H9 (cell line): ENCODE measurements at regions not wholly inside any gene's neighbourhood (a gene's known extent, or its start where the extent isn't known, plus 50 kb on each side); places are given as distances from the start of the nearest gene placed in this dataset.

Experiments used
- DNase-seq: peaks from one replicate; pipeline ENCODE4 v3.0.0-alpha.2; 2017
- H2AFZ ChIP-seq: one replicate; pipeline ENCODE4 v1.6.1; 2013; ENCODE audit warnings: mild to moderate bottlenecking, low read length, control low read depth, moderate library complexity
- H2AK5ac ChIP-seq: 2 replicates; pipeline ENCODE4 v1.6.1; 2013; ENCODE audit warnings: low read length, control low read depth, mixed read lengths; ENCODE audit not compliant: insufficient read length
- H2BK120ac ChIP-seq: one replicate; pipeline ENCODE4 v1.6.1; 2013; ENCODE audit warnings: low read depth, mild to moderate bottlenecking, low read length, control low read depth, inconsistent platforms; ENCODE audit not compliant: poor library complexity, severe bottlenecking
- H2BK12ac ChIP-seq: 2 replicates; pipeline ENCODE4 v1.6.1; 2013; ENCODE audit warnings: low read length, control low read depth, mixed read lengths, low read depth; ENCODE audit not compliant: insufficient read length
- H2BK15ac ChIP-seq: 2 replicates; pipeline ENCODE4 v1.6.1; 2013; ENCODE audit warnings: low read depth, low read length, control low read depth
- H2BK20ac ChIP-seq: one replicate; pipeline ENCODE4 v1.6.1; 2013; ENCODE audit warnings: low read depth, mild to moderate bottlenecking, low read length, control low read depth, inconsistent platforms; ENCODE audit not compliant: poor library complexity, severe bottlenecking
- H2BK5ac ChIP-seq: 2 replicates; pipeline ENCODE4 v1.6.1; 2013; ENCODE audit warnings: low read length, control low read depth, mixed read lengths; ENCODE audit not compliant: insufficient read length
- H3K14ac ChIP-seq: 2 replicates; pipeline ENCODE4 v1.6.1; 2013; ENCODE audit warnings: low read length, control low read depth; ENCODE audit not compliant: insufficient read depth
- H3K18ac ChIP-seq: 2 replicates; pipeline ENCODE4 v1.6.1; 2013; ENCODE audit warnings: low read depth, mild to moderate bottlenecking, mixed read lengths, low read length, control low read depth; ENCODE audit not compliant: insufficient read length
- H3K23ac ChIP-seq: 2 replicates; pipeline ENCODE4 v1.6.1; 2013; ENCODE audit warnings: low read length, control low read depth, mixed read lengths, low read depth; ENCODE audit not compliant: insufficient read length
- H3K23me2 ChIP-seq: 2 replicates; pipeline ENCODE4 v1.6.1; 2013; ENCODE audit warnings: low read depth, mild to moderate bottlenecking, mixed read lengths, low read length, control low read depth; ENCODE audit not compliant: insufficient read length, poor library complexity, severe bottlenecking
- H3K27ac ChIP-seq: 2 replicates; pipeline ENCODE4 v1.5.1; 2013; ENCODE audit warnings: low read length, control low read depth, mixed read lengths, low read depth; ENCODE audit not compliant: insufficient read length
- H3K27me3 ChIP-seq: 2 replicates; pipeline ENCODE4 v1.6.1; 2013; ENCODE audit warnings: low read length, control low read depth, inconsistent platforms; ENCODE audit not compliant: insufficient read depth
- H3K4ac ChIP-seq: 2 replicates; pipeline ENCODE4 v1.6.1; 2013; ENCODE audit warnings: low read depth, mild to moderate bottlenecking, control low read depth, inconsistent platforms, low read length, moderate library complexity
- H3K4me1 ChIP-seq: 2 replicates; pipeline ENCODE4 v1.6.1; 2013; ENCODE audit warnings: low read length, control low read depth, inconsistent platforms; ENCODE audit not compliant: insufficient read depth
- H3K4me2 ChIP-seq: 2 replicates; pipeline ENCODE4 v1.6.1; 2013; ENCODE audit warnings: low read length, control low read depth, mixed read lengths; ENCODE audit not compliant: insufficient read length, insufficient read depth
- H3K56ac ChIP-seq: 2 replicates; pipeline ENCODE4 v1.6.1; 2013; ENCODE audit warnings: low read depth, mild to moderate bottlenecking, mixed read lengths, low read length, control low read depth; ENCODE audit not compliant: insufficient read length
- H3K79me1 ChIP-seq: 2 replicates; pipeline ENCODE4 v1.6.1; 2013; ENCODE audit warnings: low read depth, mild to moderate bottlenecking, moderate library complexity, low read length, control low read depth, inconsistent platforms; ENCODE audit not compliant: insufficient read depth, poor library complexity, severe bottlenecking
- H3K79me2 ChIP-seq: 2 replicates; pipeline ENCODE4 v1.6.1; 2013; ENCODE audit warnings: low read length, control low read depth, inconsistent platforms; ENCODE audit not compliant: insufficient read depth
- H3K9ac ChIP-seq: 2 replicates; pipeline ENCODE4 v1.6.1; 2013; ENCODE audit warnings: low read length, control low read depth, mixed read lengths; ENCODE audit not compliant: insufficient read length; ENCODE audit errors: extremely low read depth
- H3K9me3 ChIP-seq: one replicate; pipeline ENCODE4 v1.6.1; 2013; ENCODE audit warnings: low read depth, low read length, inconsistent platforms; ENCODE audit not compliant: control insufficient read depth
- H3T11ph ChIP-seq: one replicate; pipeline ENCODE4 v1.6.1; 2013; ENCODE audit warnings: mild to moderate bottlenecking, low read length, control low read depth, inconsistent platforms
- H4K20me1 ChIP-seq: one replicate; pipeline ENCODE4 v1.6.1; 2013; ENCODE audit not compliant: control insufficient read depth, insufficient read length, insufficient read depth
- H4K5ac ChIP-seq: 2 replicates; pipeline ENCODE4 v1.6.1; 2013; ENCODE audit warnings: low read depth, mild to moderate bottlenecking, mixed read lengths, low read length, control low read depth; ENCODE audit not compliant: insufficient read length
- H4K8ac ChIP-seq: replicated peaks from 2 replicates; pipeline ENCODE4 v1.6.1; 2013; ENCODE audit warnings: low read length, control low read depth, mixed read lengths, low read depth; ENCODE audit not compliant: insufficient read length
- H4K91ac ChIP-seq: 2 replicates; pipeline ENCODE4 v1.6.1; 2013; ENCODE audit warnings: low read depth, mild to moderate bottlenecking, moderate library complexity, mixed read lengths, low read length, control low read depth; ENCODE audit not compliant: insufficient read length
- H3K27ac Mint-ChIP-seq, 3 experiments: 2 replicates in 2 of 3; 3 replicates in 1 of 3; pipeline ENCODE4 v1.8.0; 2020 to 2021; ENCODE audit warnings: mixed read lengths in 3 of 3, mild to moderate bottlenecking in 1 of 3, moderate library complexity in 1 of 3
- H3K27me3 Mint-ChIP-seq: 2 replicates; pipeline ENCODE4 v1.8.0; 2021; ENCODE audit warnings: low read depth, mild to moderate bottlenecking, moderate library complexity, mixed read lengths
- H3K36me3 Mint-ChIP-seq, 3 experiments: 2 replicates in 2 of 3; 3 replicates in 1 of 3; pipeline ENCODE4 v1.8.0; 2020 to 2021; ENCODE audit warnings: low read depth in 3 of 3, mixed read lengths in 3 of 3; ENCODE audit not compliant: insufficient read depth in 1 of 3
- H3K4me1 Mint-ChIP-seq, 2 experiments: 2 replicates each; pipeline ENCODE4 v1.8.0; 2020; ENCODE audit warnings: mixed read lengths in 2 of 2
- H3K4me3 Mint-ChIP-seq, 2 experiments: 2 replicates in 1 of 2; 3 replicates in 1 of 2; pipeline ENCODE4 v1.8.0; 2020 to 2021; ENCODE audit warnings: mild to moderate bottlenecking in 2 of 2, mixed read lengths in 2 of 2, moderate library complexity in 1 of 2
- H3K9me3 Mint-ChIP-seq, 2 experiments: 2 replicates in 1 of 2; 3 replicates in 1 of 2; pipeline ENCODE4 v1.8.0; 2020; ENCODE audit warnings: mild to moderate bottlenecking in 2 of 2, mixed read lengths in 2 of 2, moderate library complexity in 1 of 2
- CTCF ChIP-seq: fragments of 200-600 bp; sonication (generic); conservative IDR thresholded peaks from 3 replicates; pipeline ENCODE4 v1.8.0; 2021; ENCODE audit warnings: antibody characterized with exemption, mild to moderate bottlenecking
- WGBS: extraction: QIAGEN DNeasy Blood & Tissue Kit; methylation state at CpG from one replicate; pipeline ENCODE4 v1.1.7; 2013; ENCODE audit warnings: missing lambda C conversion rate, low lambda C conversion rate, mixed read lengths; ENCODE audit not compliant: insufficient read length; ENCODE audit errors: extremely low coverage; 5-methylcytosine and 5-hydroxymethylcytosine counted together

DNA sequence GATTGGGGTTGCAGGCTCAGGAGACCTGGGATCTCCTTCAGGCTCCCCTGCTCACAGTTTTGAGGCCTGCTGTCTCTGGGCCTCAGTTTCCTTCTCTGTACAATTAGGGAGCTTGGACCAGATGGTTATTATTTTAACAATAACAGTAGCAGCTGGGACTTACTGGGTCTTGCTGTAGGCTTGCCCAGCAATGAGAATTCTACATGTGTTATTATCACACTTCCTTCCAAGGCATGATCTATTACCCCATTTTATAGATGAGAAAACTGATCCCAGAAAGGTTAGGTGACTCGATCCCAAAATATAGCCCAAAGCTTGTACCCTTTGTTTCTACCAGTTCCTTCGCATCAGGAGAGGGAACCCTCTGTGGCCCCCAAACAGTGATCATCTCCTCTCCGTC is 153.8 kb downstream of the PTPRU start:
- H4K8ac ChIP-seq, result no peak overlapping the region
- no peak overlapping the region for H3K23ac ChIP-seq
- H3K4ac ChIP-seq, result no peak overlapping the region
- H3K27ac Mint-ChIP-seq, result no peak overlapping the region
- no peak overlapping the region for H3K4me3 Mint-ChIP-seq
- no CpG with 5 or more reads among the region's 3 CpGs for WGBS
- H3K9me3 ChIP-seq, result no peaks in the 10 kb centered on the region
- H3K23me2 ChIP-seq, result no peaks in the 10 kb centered on the region
- peaks cover 0 to 7% of the 10 kb centered on the region in 2 experiments; a peak in 3 of 4 replicates for H3K4me1 Mint-ChIP-seq
- no peak overlapping the region for H3K18ac ChIP-seq
- H2BK120ac ChIP-seq, result no peak overlapping the region
- H3K9ac ChIP-seq, result no peak overlapping the region
- no peak overlapping the region for H2BK20ac ChIP-seq
- no peaks in the 10 kb centered on the region for H3K9me3 Mint-ChIP-seq
- H3K4me1 ChIP-seq, result no peaks in the 10 kb centered on the region
- H3K27ac ChIP-seq, result no peak overlapping the region
- no peak overlapping the region for H3T11ph ChIP-seq
- no peaks in the 10 kb centered on the region for H3K36me3 Mint-ChIP-seq
- no peak overlapping the region for H3K56ac ChIP-seq
- H3K4me2 ChIP-seq, result no peak overlapping the region
- peaks cover 4% of the 10 kb centered on the region for H3K27me3 Mint-ChIP-seq
- no peak overlapping the region for H4K5ac ChIP-seq
- no peak for DNase-seq
- H2BK5ac ChIP-seq, result no peak overlapping the region
- H3K14ac ChIP-seq, result no peak overlapping the region
- no peak overlapping the region for H2BK15ac ChIP-seq
- H3K79me1 ChIP-seq, result no peaks in the 10 kb centered on the region
- no peak overlapping the region for H2BK12ac ChIP-seq
- no peaks in the 10 kb centered on the region for H4K20me1 ChIP-seq
- no peaks in the 10 kb centered on the region for H3K79me2 ChIP-seq
- no peak overlapping the region for H2AK5ac ChIP-seq
- H2AFZ ChIP-seq, result no peak overlapping the region
- H3K27me3 ChIP-seq, result no peaks in the 10 kb centered on the region
- TF ChIP-seq CTCF, result no peak
- no peak overlapping the region for H4K91ac ChIP-seq
